Smooth muscle cell (in vitro differentiated cells): ENCODE measurements at regions not wholly inside any gene's neighbourhood (a gene's known extent, or its start where the extent isn't known, plus 50 kb on each side); places are given as distances from the start of the nearest gene placed in this dataset.

ENCODE experiments used
- DNase-seq: peaks from one replicate; lab custom pipeline; 2025; ENCODE audit not compliant: unreplicated experiment; lab: John Stamatoyannopoulos, UW
- H2AFZ ChIP-seq: fragments of 200-600 bp; sonication (generic); 2 replicates; pipeline ENCODE4 v1.6.0; 2016; ENCODE audit warnings: antibody characterized with exemption, low read depth, mild to moderate bottlenecking
- H3F3A ChIP-seq: fragments of 200-600 bp; sonication (generic); 2 replicates; pipeline ENCODE4 v1.6.0; 2017; ENCODE audit warnings: antibody characterized with exemption, low read depth
- H3K27ac ChIP-seq: fragments of 200-600 bp; sonication (generic); 2 replicates; pipeline ENCODE4 v1.5.1; 2016; ENCODE audit warnings: low read depth, mild to moderate bottlenecking
- H3K27me3 ChIP-seq: fragments of 200-600 bp; sonication (generic); 2 replicates; pipeline ENCODE4 v1.6.1; 2016; ENCODE audit warnings: low read depth, mild to moderate bottlenecking
- H3K36me3 ChIP-seq: fragments of 200-600 bp; sonication (generic); 2 replicates; pipeline ENCODE4 v1.5.1; 2016; ENCODE audit warnings: low read depth
- H3K4me1 ChIP-seq: fragments of 200-600 bp; sonication (generic); 2 replicates; pipeline ENCODE4 v1.5.1; 2016; ENCODE audit warnings: low read depth
- H3K4me2 ChIP-seq: fragments of 200-600 bp; sonication (generic); 2 replicates; pipeline ENCODE4 v1.6.0; 2016; ENCODE audit warnings: mild to moderate bottlenecking
- H3K4me3 ChIP-seq: fragments of 200-600 bp; sonication (generic); 2 replicates; pipeline ENCODE4 v1.5.1; 2016; ENCODE audit warnings: mild to moderate bottlenecking
- H3K79me2 ChIP-seq: fragments of 200-600 bp; sonication (generic); 2 replicates; pipeline ENCODE4 v1.6.0; 2016; ENCODE audit warnings: low read depth, mild to moderate bottlenecking
- H3K9ac ChIP-seq: fragments of 200-600 bp; sonication (generic); 2 replicates; pipeline ENCODE4 v1.6.0; 2016; ENCODE audit warnings: low read depth
- H3K9me3 ChIP-seq: fragments of 200-600 bp; sonication (generic); replicated peaks from 2 replicates; pipeline ENCODE4 v1.5.1; 2016; ENCODE audit warnings: low read depth
- H4K20me1 ChIP-seq: fragments of 200-600 bp; sonication (generic); 2 replicates; pipeline ENCODE4 v1.6.0; 2016; ENCODE audit warnings: low read depth
- CTCF ChIP-seq: fragments of 200-600 bp; sonication (generic); IDR thresholded peaks from 2 replicates; pipeline ENCODE4 v1.5.1; 2017; ENCODE audit warnings: borderline replicate concordance, mild to moderate bottlenecking, antibody characterized with exemption; ENCODE audit not compliant: insufficient read depth, poor library complexity, severe bottlenecking
- WGBS: methylation state at CpG from one replicate; pipeline ENCODE4 v1.1.7; 2016; ENCODE audit warnings: low lambda C conversion rate; 5-methylcytosine and 5-hydroxymethylcytosine counted together

- Histone ChIP-seq H3K9ac (no peak overlapping the region), H3K79me2 (no peaks in the 10 kb centered on the region), H3K36me3 (no peaks in the 10 kb centered on the region), H3K4me1 (no peaks in the 10 kb centered on the region), H3K9me3 (no peaks in the 10 kb centered on the region), H3K4me2 (no peak overlapping the region), H2AFZ (no peak overlapping the region), H3F3A (no peaks in the 10 kb centered on the region), H3K27ac (no peak overlapping the region), H4K20me1 (no peaks in the 10 kb centered on the region), H3K27me3 (no peaks in the 10 kb centered on the region), H3K4me3 (no peak overlapping the region)
- DNase-seq, result no peak
- WGBS, result 88% methylated on average over 1 of the region's 1 CpG
- no peak for TF ChIP-seq CTCF
Observed at GRCh38 chr4:45578874-45579273, 545.0 kb downstream of the GABRG1 start.

GRCh38 chr4:45576275-45576674, 547.6 kb downstream of the GABRG1 start:
- 73% methylated on average over 2 of the region's 2 CpGs for WGBS
- H3F3A ChIP-seq, result no peaks in the 10 kb centered on the region
- no peak overlapping the region for H2AFZ ChIP-seq
- H3K9me3 ChIP-seq, result no peaks in the 10 kb centered on the region
- no peak overlapping the region for H3K9ac ChIP-seq
- no peaks in the 10 kb centered on the region for H3K27me3 ChIP-seq
- H3K27ac ChIP-seq, result no peak overlapping the region
- no peaks in the 10 kb centered on the region for H3K36me3 ChIP-seq
- no peaks in the 10 kb centered on the region for H4K20me1 ChIP-seq
- no peak overlapping the region for H3K4me2 ChIP-seq
- no peaks in the 10 kb centered on the region for H3K4me1 ChIP-seq
- TF ChIP-seq CTCF, result no peak
- no peak for DNase-seq
- H3K79me2 ChIP-seq, result no peaks in the 10 kb centered on the region
- no peak overlapping the region for H3K4me3 ChIP-seq

- H3K4me1 ChIP-seq, result no peaks in the 10 kb centered on the region
- no peaks in the 10 kb centered on the region for H3K36me3 ChIP-seq
- no peak overlapping the region for H3K4me2 ChIP-seq
- 75% methylated on average over 1 of the region's 1 CpG for WGBS
- H3K4me3 ChIP-seq, result no peak overlapping the region
- H3K9ac ChIP-seq, result no peak overlapping the region
- TF ChIP-seq CTCF, result no peak
- no peaks in the 10 kb centered on the region for H4K20me1 ChIP-seq
- H3K9me3 ChIP-seq, result no peaks in the 10 kb centered on the region
- H3K27ac ChIP-seq, result no peak overlapping the region
- H3F3A ChIP-seq, result no peaks in the 10 kb centered on the region
- H3K79me2 ChIP-seq, result no peaks in the 10 kb centered on the region
- no peak overlapping the region for H2AFZ ChIP-seq
- H3K27me3 ChIP-seq, result no peaks in the 10 kb centered on the region
- DNase-seq, result no peak
Observed at GRCh38 chr4:45569619-45570018, 554.2 kb downstream of the GABRG1 start.

GRCh38 chr4:45568694-45569093, 555.2 kb downstream of the GABRG1 start:
- Histone ChIP-seq H3K4me2 (no peak overlapping the region), H3K36me3 (no peaks in the 10 kb centered on the region), H4K20me1 (no peaks in the 10 kb centered on the region), H3K27ac (no peak overlapping the region), H3K4me3 (no peak overlapping the region), H3K79me2 (no peaks in the 10 kb centered on the region), H3K9me3 (no peaks in the 10 kb centered on the region), H3K9ac (no peak overlapping the region), H2AFZ (no peak overlapping the region), H3K4me1 (no peaks in the 10 kb centered on the region), H3F3A (no peaks in the 10 kb centered on the region), H3K27me3 (no peaks in the 10 kb centered on the region)
- no peak for TF ChIP-seq CTCF
- no peak for DNase-seq
- 72% methylated on average over 3 of the region's 3 CpGs for WGBS
